ENCODE measurements at regions not wholly inside any gene's neighbourhood (a gene's known extent, or its start where the extent isn't known, plus 50 kb on each side); places are given as distances from the start of the nearest gene placed in this dataset.

- TF ChIP-seq POLR2AphosphoS5 (IDR thresholded peaks at IDR 0.05) (no peak), POLR2A (IDR thresholded peaks at IDR 0.05) (no peak), EP300 (IDR thresholded peaks at IDR 0.05) (no peak), CTCF (IDR thresholded peaks at IDR 0.05) (no peak)
- ATAC-seq: no peak
- no peak overlapping the region for H3K4me3 ChIP-seq
- no peaks in the 10 kb centered on the region for H3K27me3 ChIP-seq
- no peak overlapping the region for H3K27ac ChIP-seq
- H3K4me1 ChIP-seq: peaks cover 0 to 5% (median 0%) of the 10 kb centered on the region in 3 donors
- no peaks in the 10 kb centered on the region for H3K9me3 ChIP-seq
- H3K36me3 ChIP-seq: no peaks in the 10 kb centered on the region
These were observed 1028.3 kb downstream of the SORCS1 start for GRCh38 chr10:106136175-106136574.

DNA sequence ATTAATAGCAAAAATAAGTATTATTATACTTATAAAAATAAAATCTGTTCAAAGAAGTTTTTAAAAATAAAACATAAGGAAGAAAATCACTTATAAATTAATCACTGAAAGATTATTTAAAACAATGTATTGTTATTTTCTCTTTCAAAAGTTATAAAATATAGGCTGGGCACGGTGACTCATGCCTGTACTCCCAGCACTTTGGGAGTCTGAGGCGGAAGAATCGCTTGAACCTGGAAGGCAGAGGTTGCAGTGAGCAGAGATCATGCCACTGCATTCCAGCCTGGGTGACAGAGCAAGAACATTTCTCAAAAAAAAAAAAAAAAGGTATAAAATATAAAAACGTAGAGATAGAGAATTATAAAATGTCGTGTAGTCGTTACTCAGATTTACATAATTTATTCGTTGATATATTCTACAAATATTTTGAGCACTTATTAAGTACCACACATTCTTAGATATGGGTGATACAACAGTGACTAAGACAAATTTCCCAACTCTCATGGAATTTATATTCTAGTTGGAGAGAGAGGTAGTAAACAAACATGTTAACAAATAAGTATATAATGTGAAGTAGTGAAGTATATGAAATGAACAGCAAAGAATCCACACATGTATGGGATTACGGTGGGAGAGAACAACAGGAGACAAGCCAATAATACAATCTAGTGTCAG, 1030.0 kb downstream of the SORCS1 start:
- H3K4me1 ChIP-seq: no peaks in the 10 kb centered on the region
- no peak overlapping the region for H3K27ac ChIP-seq
- no peaks in the 10 kb centered on the region for H3K9me3 ChIP-seq
- no peak for TF ChIP-seq POLR2AphosphoS5 (IDR thresholded peaks at IDR 0.05)
- TF ChIP-seq CTCF (IDR thresholded peaks at IDR 0.05): no peak
- no peak for TF ChIP-seq EP300 (IDR thresholded peaks at IDR 0.05)
- TF ChIP-seq POLR2A (IDR thresholded peaks at IDR 0.05): no peak
- WGBS, 2 donors (ENCODE audit: low coverage in 1 of 2): 73 to 75% methylated on average over 6 to 8 of the region's 8 CpGs
- no peak for ATAC-seq
- H3K4me3 ChIP-seq: no peak overlapping the region
- H3K27me3 ChIP-seq: no peaks in the 10 kb centered on the region
- no peaks in the 10 kb centered on the region for H3K36me3 ChIP-seq

- no peaks in the 10 kb centered on the region for H3K4me1 ChIP-seq
- H3K27me3 ChIP-seq: no peaks in the 10 kb centered on the region
- H3K36me3 ChIP-seq: no peaks in the 10 kb centered on the region
- no peak for ATAC-seq
- 50 to 53% methylated on average over 2 of the region's 2 CpGs for WGBS, 2 donors (ENCODE audit: low coverage in 1 of 2)
- no peaks in the 10 kb centered on the region for H3K9me3 ChIP-seq
- TF ChIP-seq POLR2AphosphoS5 (IDR thresholded peaks at IDR 0.05) (no peak), EP300 (IDR thresholded peaks at IDR 0.05) (no peak), POLR2A (IDR thresholded peaks at IDR 0.05) (no peak), CTCF (IDR thresholded peaks at IDR 0.05) (no peak)
- no peak overlapping the region for H3K27ac ChIP-seq
- H3K4me3 ChIP-seq: no peak overlapping the region
These were observed 1031.1 kb downstream of the SORCS1 start for GRCh38 chr10:106133451-106133850.

GRCh38 chr10:106132956-106133355, 1031.5 kb downstream of the SORCS1 start:
- H3K4me3 ChIP-seq: no peak overlapping the region
- no peaks in the 10 kb centered on the region for H3K27me3 ChIP-seq
- no peaks in the 10 kb centered on the region for H3K9me3 ChIP-seq
- WGBS, 2 donors (ENCODE audit: low coverage in 1 of 2): 53 to 58% methylated on average over 3 of the region's 3 CpGs
- H3K4me1 ChIP-seq: no peaks in the 10 kb centered on the region
- no peak overlapping the region for H3K27ac ChIP-seq
- H3K36me3 ChIP-seq: no peaks in the 10 kb centered on the region
- no peak for TF ChIP-seq POLR2AphosphoS5 (IDR thresholded peaks at IDR 0.05)
- no peak for TF ChIP-seq POLR2A (IDR thresholded peaks at IDR 0.05)
- TF ChIP-seq CTCF (IDR thresholded peaks at IDR 0.05): no peak
- TF ChIP-seq EP300 (IDR thresholded peaks at IDR 0.05): no peak
- ATAC-seq: no peak

DNA sequence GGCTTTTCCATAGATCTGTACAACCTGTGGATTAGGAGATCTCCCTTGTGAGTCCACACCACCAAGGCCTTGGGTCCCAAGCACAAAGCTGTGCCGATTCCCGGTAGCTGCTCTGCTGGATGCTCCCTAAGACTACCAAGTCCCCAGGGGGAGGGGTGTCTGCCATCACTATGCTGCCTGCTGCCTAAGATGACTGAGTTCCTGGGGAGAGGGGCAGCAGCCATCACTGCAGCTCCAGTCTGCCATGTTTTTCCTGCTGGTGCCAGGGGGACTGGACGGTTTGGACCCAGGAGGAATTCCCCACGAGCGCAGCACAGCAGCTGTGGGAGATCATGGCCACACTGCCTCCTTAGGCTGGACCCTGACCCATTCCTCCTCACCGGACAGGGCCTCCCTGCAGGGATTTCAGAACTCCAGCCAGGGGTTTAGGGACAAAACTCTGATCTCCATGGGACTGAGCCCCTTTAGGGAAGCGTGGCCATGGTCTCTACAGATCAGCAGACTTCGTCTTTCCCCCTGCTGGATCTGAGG, 1049.8 kb downstream of the SORCS1 start:
- no CpG with 5 or more reads among the region's 8 CpGs for WGBS, 2 donors (ENCODE audit: low coverage in 1 of 2)

More for the DNA sequence above, 1049.8 kb downstream of the SORCS1 start:
- no peaks in the 10 kb centered on the region for H3K27me3 ChIP-seq
- no peaks in the 10 kb centered on the region for H3K4me1 ChIP-seq
- no peaks in the 10 kb centered on the region for H3K36me3 ChIP-seq
- H3K4me3 ChIP-seq: no peak overlapping the region
- H3K27ac ChIP-seq: no peak overlapping the region
- peaks cover 0 to 19% (median 0%) of the 10 kb centered on the region in 3 donors for H3K9me3 ChIP-seq
- ATAC-seq: no peak
- TF ChIP-seq EP300 (IDR thresholded peaks at IDR 0.05): no peak
- TF ChIP-seq CTCF (IDR thresholded peaks at IDR 0.05): no peak
- no peak for TF ChIP-seq POLR2A (IDR thresholded peaks at IDR 0.05)
- no peak for TF ChIP-seq POLR2AphosphoS5 (IDR thresholded peaks at IDR 0.05)
